Effector memory CD4-positive, alpha-beta T cell (primary cell): ENCODE measurements at regions not wholly inside any gene's neighbourhood (a gene's known extent, or its start where the extent isn't known, plus 50 kb on each side); places are given as distances from the start of the nearest gene placed in this dataset.

Experiments used
- DNase-seq, 3 donors: peaks; one replicate each; pipeline ENCODE4 v3.0.0-alpha.2; 2020
- H3K27ac ChIP-seq: 2 replicates; pipeline ENCODE4 v1.7.0; 2013; ENCODE audit warnings: mild to moderate bottlenecking, low read length, moderate library complexity; ENCODE audit not compliant: insufficient read depth, poor library complexity, severe bottlenecking
- H3K27me3 ChIP-seq: replicated peaks from 2 replicates; pipeline ENCODE4 v1.7.0; 2013; ENCODE audit warnings: mild to moderate bottlenecking, low read length; ENCODE audit not compliant: insufficient read depth, control insufficient read depth, poor library complexity, severe bottlenecking
- H3K36me3 ChIP-seq: 2 replicates; pipeline ENCODE4 v1.7.0; 2013; ENCODE audit warnings: mild to moderate bottlenecking, low read length, moderate library complexity; ENCODE audit not compliant: control insufficient read depth, insufficient read depth
- H3K4me1 ChIP-seq: 2 replicates; pipeline ENCODE4 v1.7.0; 2013; ENCODE audit warnings: low read length, mild to moderate bottlenecking; ENCODE audit not compliant: control insufficient read depth, insufficient read depth, poor library complexity, severe bottlenecking
- H3K4me3 ChIP-seq: 2 replicates; pipeline ENCODE4 v1.7.0; 2013; ENCODE audit warnings: low read length, low read depth, mild to moderate bottlenecking; ENCODE audit not compliant: insufficient read depth, poor library complexity, severe bottlenecking
- H3K9me3 ChIP-seq: 2 replicates; pipeline ENCODE4 v1.7.0; 2013; ENCODE audit warnings: mild to moderate bottlenecking, low read length, moderate library complexity; ENCODE audit not compliant: control insufficient read depth

DNA sequence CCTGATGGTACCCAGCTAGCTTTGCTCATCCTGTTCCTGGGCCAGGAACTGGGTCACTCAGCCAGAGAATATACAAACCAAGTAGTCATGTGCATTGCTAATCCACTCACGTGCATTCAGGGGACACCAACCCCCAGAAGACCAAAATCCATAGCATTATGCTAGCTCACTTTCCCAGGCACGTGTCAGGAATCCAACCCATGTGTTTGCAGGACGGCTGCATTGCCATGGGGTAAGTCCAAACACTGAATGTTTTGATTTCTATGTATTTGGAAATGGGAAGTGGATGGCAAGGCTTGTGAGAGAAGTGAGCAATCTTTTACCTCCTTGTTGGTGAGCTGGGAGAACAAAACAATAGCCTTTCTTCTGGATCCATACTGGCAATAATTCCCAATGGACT, 87.1 kb upstream of the FOXN3 start:
- no peak overlapping the region for H3K4me3 ChIP-seq
- no peaks in the 10 kb centered on the region for H3K9me3 ChIP-seq
- peaks cover 8% of the 10 kb centered on the region for H3K36me3 ChIP-seq
- H3K27me3 ChIP-seq: no peaks in the 10 kb centered on the region
- DNase-seq: no peak
- H3K27ac ChIP-seq: no peak overlapping the region
- no peaks in the 10 kb centered on the region for H3K4me1 ChIP-seq

DNA sequence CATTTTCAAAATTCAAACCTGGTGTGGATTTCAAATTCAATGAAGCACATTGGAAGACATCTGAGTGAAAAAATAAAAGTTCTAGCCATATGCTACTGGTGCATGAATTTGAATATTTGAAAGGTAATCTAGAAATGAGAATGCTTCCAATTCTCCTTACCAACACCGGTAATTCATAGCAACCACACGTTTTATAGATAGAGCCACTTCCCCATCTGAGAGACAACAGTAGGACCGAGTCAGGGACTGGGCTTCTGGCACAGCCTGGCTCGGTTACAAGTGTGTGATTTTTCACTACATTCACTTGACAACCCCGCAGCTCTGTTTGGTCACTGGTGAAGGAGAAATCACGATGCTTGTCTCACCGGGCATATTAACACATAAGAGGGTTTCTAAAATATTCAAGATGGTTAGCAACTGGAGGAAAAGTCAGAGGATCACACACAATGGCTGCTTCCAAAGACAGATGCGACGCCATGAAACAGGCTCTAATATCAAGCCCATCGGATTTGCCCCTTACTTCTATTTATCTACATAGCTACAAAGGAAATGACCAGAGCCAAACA, 86.5 kb upstream of the FOXN3 start:
- Histone ChIP-seq H3K4me3 (no peak overlapping the region), H3K27me3 (no peaks in the 10 kb centered on the region), H3K4me1 (no peaks in the 10 kb centered on the region), H3K27ac (no peak overlapping the region), H3K9me3 (no peaks in the 10 kb centered on the region), H3K36me3 (peaks cover 7% of the 10 kb centered on the region)
- no peak for DNase-seq

DNA sequence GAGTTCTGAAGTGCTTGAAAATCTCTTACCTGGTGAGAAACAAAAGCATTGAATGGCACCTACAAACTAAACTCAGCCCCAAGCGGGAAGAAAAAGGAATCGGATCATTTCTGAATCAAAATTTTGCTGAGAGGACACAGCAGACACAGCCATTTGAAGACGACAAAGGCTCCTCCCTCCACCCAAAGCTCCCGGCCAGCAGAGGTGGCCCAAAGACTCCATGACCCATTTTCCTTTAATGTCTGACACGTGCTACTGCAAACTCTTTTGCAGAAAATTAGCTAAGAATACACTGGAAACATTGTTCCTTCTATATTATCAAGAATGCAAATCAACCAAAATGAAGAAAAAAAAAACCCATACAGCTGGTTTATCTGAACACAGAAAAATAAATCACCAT, 85.9 kb upstream of the FOXN3 start:
- H3K27ac ChIP-seq: no peak overlapping the region
- DNase-seq: no peak
- H3K4me3 ChIP-seq: no peak overlapping the region
- H3K27me3 ChIP-seq: no peaks in the 10 kb centered on the region
- no peaks in the 10 kb centered on the region for H3K4me1 ChIP-seq
- peaks cover 4% of the 10 kb centered on the region for H3K36me3 ChIP-seq
- no peaks in the 10 kb centered on the region for H3K9me3 ChIP-seq

DNA sequence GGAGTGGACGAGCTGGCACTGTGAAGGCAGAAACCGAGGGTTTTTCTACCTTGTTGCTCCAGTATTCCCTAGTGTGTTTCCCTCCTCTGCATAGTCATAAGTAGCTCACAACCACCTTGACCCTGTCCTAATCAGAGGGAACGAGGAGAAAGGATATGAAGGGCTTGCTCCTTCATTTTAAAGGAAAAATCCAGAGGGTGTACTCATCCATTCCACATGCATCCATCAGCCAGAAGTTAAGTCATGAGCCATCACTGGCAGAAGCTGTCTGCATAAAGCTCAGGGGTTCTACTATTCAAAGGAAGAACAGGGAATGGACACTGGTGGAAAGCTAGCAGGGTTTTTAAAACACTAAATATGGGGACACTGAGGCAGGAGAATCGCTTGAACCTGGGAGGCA, 84.3 kb upstream of the FOXN3 start:
- DNase-seq: no peak
- H3K27me3 ChIP-seq: no peaks in the 10 kb centered on the region
- H3K4me3 ChIP-seq: no peak overlapping the region
- no peaks in the 10 kb centered on the region for H3K4me1 ChIP-seq
- H3K27ac ChIP-seq: no peak overlapping the region
- H3K9me3 ChIP-seq: no peaks in the 10 kb centered on the region
- peaks cover 4% of the 10 kb centered on the region for H3K36me3 ChIP-seq

DNA sequence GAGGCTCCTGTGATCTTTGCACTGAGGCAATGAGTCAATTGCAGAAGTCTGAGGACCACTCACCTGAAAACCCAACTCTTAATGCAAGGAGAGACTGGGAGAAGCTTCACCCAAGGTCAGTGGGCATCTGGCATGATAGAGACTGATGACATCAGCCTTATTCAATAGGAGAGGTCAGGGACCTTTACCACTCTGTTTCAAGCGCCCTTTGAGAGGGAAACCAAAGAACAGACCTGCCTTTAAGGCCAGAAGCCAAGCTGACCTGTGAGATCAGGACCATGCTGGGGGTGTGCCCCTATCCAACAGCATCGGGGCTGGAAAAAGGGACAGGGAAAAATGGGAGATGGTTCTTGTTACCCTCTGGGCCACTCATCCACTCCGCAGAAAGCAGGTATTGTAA, 83.3 kb upstream of the FOXN3 start:
- no peaks in the 10 kb centered on the region for H3K27me3 ChIP-seq
- H3K36me3 ChIP-seq: peaks cover 4% of the 10 kb centered on the region
- H3K27ac ChIP-seq: no peak overlapping the region
- no peaks in the 10 kb centered on the region for H3K4me1 ChIP-seq
- H3K9me3 ChIP-seq: no peaks in the 10 kb centered on the region
- no peak overlapping the region for H3K4me3 ChIP-seq
- DNase-seq: no peak

DNA sequence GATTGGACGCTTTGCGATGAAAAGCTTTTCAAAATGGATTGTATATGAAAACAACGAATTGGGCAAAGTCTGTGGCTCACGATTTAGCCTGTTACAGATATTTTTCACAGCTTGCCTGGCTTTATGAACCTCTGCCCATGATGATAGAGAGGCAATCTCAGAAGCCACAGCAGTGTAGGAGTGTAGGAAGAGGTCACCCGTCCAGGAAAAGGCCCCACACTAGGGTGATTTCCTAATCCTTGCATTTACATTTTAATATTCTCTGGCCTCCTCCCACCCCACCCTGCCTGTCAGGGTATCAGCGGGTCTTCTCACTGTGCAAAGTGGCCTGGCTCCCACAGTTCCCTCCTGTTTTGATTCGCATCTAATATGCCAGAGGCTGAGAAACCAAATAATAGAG, 81.8 kb upstream of the FOXN3 start:
- H3K27ac ChIP-seq: no peak overlapping the region
- H3K4me1 ChIP-seq: no peaks in the 10 kb centered on the region
- H3K27me3 ChIP-seq: no peaks in the 10 kb centered on the region
- no peak overlapping the region for H3K4me3 ChIP-seq
- H3K36me3 ChIP-seq: peaks cover 4% of the 10 kb centered on the region
- H3K9me3 ChIP-seq: no peaks in the 10 kb centered on the region
- no peak for DNase-seq

DNA sequence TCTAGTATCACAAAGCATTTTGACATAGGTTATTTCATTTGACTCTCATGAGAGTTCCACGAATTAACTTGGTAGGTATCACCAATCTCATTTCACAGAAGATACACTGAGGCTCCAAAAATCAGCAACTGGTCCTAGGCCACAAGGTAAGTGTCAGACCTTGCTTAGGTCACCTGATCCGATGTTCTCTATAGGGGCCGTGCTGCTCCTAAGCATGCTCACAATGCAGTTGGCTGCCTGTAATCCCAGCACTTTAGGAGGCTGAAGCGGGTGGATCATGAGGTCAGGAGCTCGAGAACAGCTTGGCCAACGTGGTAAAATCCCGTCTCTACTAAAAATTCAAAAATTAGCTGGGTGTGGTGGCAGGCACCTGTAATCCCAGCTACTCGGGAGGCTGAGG, 78.7 kb upstream of the FOXN3 start:
- Histone ChIP-seq H3K4me1 (no peaks in the 10 kb centered on the region), H3K27ac (no peak overlapping the region), H3K27me3 (no peaks in the 10 kb centered on the region), H3K36me3 (peaks cover 4% of the 10 kb centered on the region), H3K4me3 (no peak overlapping the region), H3K9me3 (no peaks in the 10 kb centered on the region)
- no peak for DNase-seq

DNA sequence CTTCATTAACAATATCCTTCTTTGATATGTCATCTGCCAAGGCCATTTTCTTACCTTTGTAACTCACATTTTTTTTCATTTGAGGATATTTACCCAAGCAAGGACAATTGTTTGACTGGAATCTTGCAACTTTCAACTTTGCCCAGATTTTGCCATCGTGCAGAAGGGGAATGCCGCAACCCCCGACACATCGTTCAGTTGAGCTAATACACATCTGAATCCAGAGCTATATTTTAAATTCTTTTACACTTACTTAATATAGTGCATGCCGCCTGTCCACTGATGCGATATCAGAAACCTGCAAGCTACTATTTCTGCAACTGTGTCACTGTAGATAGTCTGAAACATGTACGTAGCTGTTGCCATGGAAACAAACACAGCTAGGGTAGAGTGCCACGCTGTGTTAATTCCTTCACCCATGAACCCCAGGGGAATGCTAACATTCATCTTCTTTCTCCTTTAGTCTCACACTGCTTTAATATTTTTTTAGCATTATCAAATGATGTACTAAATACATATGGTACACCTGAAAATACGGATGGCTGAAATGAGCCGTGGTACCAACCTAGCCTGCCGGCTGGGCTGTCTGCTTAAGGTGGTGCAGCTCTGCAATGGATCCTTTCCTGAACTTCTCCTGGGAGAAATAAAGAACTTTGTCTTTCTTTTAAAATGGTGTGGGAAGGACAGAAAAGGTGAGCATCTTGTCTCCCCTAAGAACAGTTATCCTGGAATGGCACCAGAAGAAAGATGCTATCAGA, 77.0 kb upstream of the FOXN3 start:
- H3K4me3 ChIP-seq: no peak overlapping the region

DNA sequence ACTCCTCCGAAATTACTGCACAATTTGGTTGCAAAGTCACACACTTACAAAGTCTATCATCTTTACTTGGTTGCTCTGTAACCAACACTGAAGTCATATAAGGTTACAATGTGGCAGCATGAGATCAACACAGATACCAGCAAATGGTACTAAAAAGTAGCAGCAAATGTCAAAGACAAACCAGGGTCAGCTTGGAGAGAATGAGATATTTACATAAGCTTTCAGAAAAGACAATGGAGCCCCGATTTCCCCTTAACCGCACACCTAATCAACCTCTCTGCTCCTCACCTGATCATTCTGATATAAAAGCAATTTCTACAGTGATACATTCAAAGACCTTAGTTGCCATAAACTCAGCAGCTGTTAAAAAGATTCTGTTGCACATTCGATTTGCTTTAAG, 76.4 kb upstream of the FOXN3 start:
- Histone ChIP-seq H3K27me3 (no peaks in the 10 kb centered on the region), H3K4me3 (no peak overlapping the region), H3K4me1 (no peaks in the 10 kb centered on the region), H3K27ac (no peak overlapping the region), H3K9me3 (no peaks in the 10 kb centered on the region), H3K36me3 (no peaks in the 10 kb centered on the region)
- DNase-seq: no peak

More for the DNA sequence above, 77.0 kb upstream of the FOXN3 start:
- Histone ChIP-seq H3K36me3 (no peaks in the 10 kb centered on the region), H3K9me3 (no peaks in the 10 kb centered on the region), H3K4me1 (no peaks in the 10 kb centered on the region), H3K27ac (no peak overlapping the region), H3K27me3 (no peaks in the 10 kb centered on the region)
- no peak for DNase-seq

DNA sequence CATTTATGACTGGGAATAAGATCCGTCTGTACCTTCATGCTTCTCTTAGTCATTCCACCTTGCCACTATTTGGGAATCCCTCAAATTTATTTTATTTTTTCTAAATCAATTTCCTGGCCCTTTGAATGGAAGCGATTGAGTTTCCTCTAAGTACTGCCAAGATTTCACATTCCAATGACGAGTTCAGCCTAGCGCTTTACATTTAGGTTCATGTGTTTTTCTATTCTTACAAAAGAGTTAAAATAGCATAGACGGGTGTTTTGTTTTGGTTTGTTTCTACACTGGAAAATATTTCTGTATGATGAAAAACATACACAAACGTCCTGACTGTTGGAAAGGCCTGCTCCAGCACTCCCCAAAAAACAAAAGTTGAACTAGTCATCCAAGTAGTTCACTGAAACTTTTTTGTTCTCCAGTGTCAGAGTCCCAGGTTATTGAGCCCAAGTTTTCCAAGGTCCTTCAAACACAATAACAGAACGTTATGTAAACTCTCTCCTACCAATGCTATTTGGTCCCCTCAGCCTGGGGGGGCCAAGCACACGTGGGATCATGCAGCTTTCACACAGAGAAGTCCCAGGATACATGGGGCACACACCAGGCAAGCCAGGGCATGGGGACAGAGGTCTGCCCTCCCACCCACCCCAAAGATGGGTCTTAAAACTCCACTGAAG, 74.8 kb upstream of the FOXN3 start:
- Histone ChIP-seq H3K27me3 (no peaks in the 10 kb centered on the region), H3K4me3 (no peak overlapping the region), H3K27ac (no peak overlapping the region), H3K9me3 (no peaks in the 10 kb centered on the region), H3K4me1 (no peaks in the 10 kb centered on the region), H3K36me3 (no peaks in the 10 kb centered on the region)
- no peak for DNase-seq
